Uterus (tissue), 3 donors: ENCODE measurements at regions not wholly inside any gene's neighbourhood (a gene's known extent, or its start where the extent isn't known, plus 50 kb on each side); places are given as distances from the start of the nearest gene placed in this dataset.

Source experiments
- DNase-seq, 2 donors: peaks; one replicate each; pipeline ENCODE4 v3.0.0-alpha.2; 2019 to 2020
- H3K27ac ChIP-seq, 2 donors: fragments of 200-600 bp; sonication (generic); 1 replicate in 1 of 2; 2 replicates in 1 of 2; pipeline ENCODE4 v1.5.1; 2016 to 2018
- H3K27me3 ChIP-seq, 2 donors: fragments of 200-600 bp; sonication (generic); one replicate each; pipeline ENCODE4 v1.5.1; 2018 to 2019; ENCODE audit warnings: control low read depth in 1 of 2
- H3K36me3 ChIP-seq, 2 donors: fragments of 200-600 bp; sonication (generic); one replicate each; pipeline ENCODE4 v1.5.1; 2019; ENCODE audit warnings: control low read depth in 1 of 2
- H3K4me1 ChIP-seq, 2 donors: fragments of 200-600 bp; sonication (generic); one replicate each; pipeline ENCODE4 v1.5.1; 2018 to 2019; ENCODE audit warnings: control low read depth in 1 of 2
- H3K4me3 ChIP-seq, 2 donors: fragments of 200-600 bp; sonication (generic); 1 replicate in 1 of 2; 2 replicates in 1 of 2; pipeline ENCODE4 v1.5.1; 2018 to 2019; ENCODE audit warnings: mild to moderate bottlenecking in 1 of 2
- H3K9me3 ChIP-seq, 2 donors: fragments of 200-600 bp; sonication (generic); one replicate each; pipeline ENCODE4 v1.5.1; 2019; ENCODE audit warnings: control low read depth in 1 of 2
- CTCF ChIP-seq, 4 experiments: fragments of 200-600 bp in 2 of 4; fragments of 450-650 bp in 2 of 4; sonication (generic) in 2 of 4; IDR thresholded peaks; one replicate each; pipeline ENCODE4 v1.5.1; 2016 to 2019; ENCODE audit warnings: antibody characterized with exemption in 4 of 4, mild to moderate bottlenecking in 2 of 4, moderate library complexity in 1 of 4
- POLR2A ChIP-seq, 2 donors: fragments of 450-650 bp; IDR thresholded peaks; one replicate each; pipeline ENCODE4 v1.6.1; 2016; ENCODE audit warnings: antibody characterized with exemption in 2 of 2, mild to moderate bottlenecking in 1 of 2, moderate library complexity in 1 of 2
- intact Hi-C: fragments of 100-400 bp; cut with DNase I; formaldehyde crosslinking; loops from one replicate; pipeline ENCODE4 v1.15.1; 2023; ENCODE audit warnings: low total_unique reads
- donor health status: DM: yes; HTN: yes; CAD: no.

- Histone ChIP-seq H3K9me3 (no peaks in the 10 kb centered on the region), H3K27me3 (no peaks in the 10 kb centered on the region), H3K4me3 (no peak overlapping the region), H3K36me3 (no peaks in the 10 kb centered on the region), H3K27ac (no peak overlapping the region), H3K4me1 (no peaks in the 10 kb centered on the region)
- no peak for DNase-seq
- intact Hi-C loops = no loop called here
- no peak for TF ChIP-seq POLR2A (IDR thresholded peaks at IDR 0.05)
- TF ChIP-seq CTCF (IDR thresholded peaks at IDR 0.05) = no peak
Observed at GRCh38 chr2:121925466-121925865, 170.0 kb downstream of the TSN start.

- no peaks in the 10 kb centered on the region for H3K4me1 ChIP-seq
- intact Hi-C loops = no loop called here
- H3K9me3 ChIP-seq = no peaks in the 10 kb centered on the region
- H3K36me3 ChIP-seq = no peaks in the 10 kb centered on the region
- no peak for DNase-seq
- no peak overlapping the region for H3K27ac ChIP-seq
- H3K4me3 ChIP-seq = no peak overlapping the region
- TF ChIP-seq POLR2A (IDR thresholded peaks at IDR 0.05) = no peak
- no peak for TF ChIP-seq CTCF (IDR thresholded peaks at IDR 0.05)
- no peaks in the 10 kb centered on the region for H3K27me3 ChIP-seq
Observed at GRCh38 chr2:121943285-121943684, 187.8 kb downstream of the TSN start.

GRCh38 chr2:121944072-121944831, 188.8 kb downstream of the TSN start:
- no peak for TF ChIP-seq CTCF (IDR thresholded peaks at IDR 0.05)
- TF ChIP-seq POLR2A (IDR thresholded peaks at IDR 0.05) = no peak
- Histone ChIP-seq H3K36me3 (no peaks in the 10 kb centered on the region), H3K27ac (no peak overlapping the region), H3K4me1 (no peaks in the 10 kb centered on the region), H3K9me3 (no peaks in the 10 kb centered on the region), H3K27me3 (no peaks in the 10 kb centered on the region), H3K4me3 (no peak overlapping the region)
- intact Hi-C loops = no loop called here
- DNase-seq = no peak

GRCh38 chr2:121947674-121948073, 192.2 kb downstream of the TSN start:
- H3K4me3 ChIP-seq = no peak overlapping the region
- H3K9me3 ChIP-seq = no peaks in the 10 kb centered on the region
- TF ChIP-seq POLR2A (IDR thresholded peaks at IDR 0.05) (no peak), CTCF (IDR thresholded peaks at IDR 0.05) (no peak)
- no peaks in the 10 kb centered on the region for H3K27me3 ChIP-seq
- H3K36me3 ChIP-seq = no peaks in the 10 kb centered on the region
- DNase-seq = no peak
- H3K4me1 ChIP-seq = no peaks in the 10 kb centered on the region
- intact Hi-C loops = no loop called here
- no peak overlapping the region for H3K27ac ChIP-seq

GRCh38 chr2:121949271-121949670, 193.8 kb downstream of the TSN start:
- Histone ChIP-seq H3K4me1 (no peaks in the 10 kb centered on the region), H3K4me3 (no peak overlapping the region), H3K27ac (no peak overlapping the region), H3K27me3 (no peaks in the 10 kb centered on the region), H3K36me3 (no peaks in the 10 kb centered on the region), H3K9me3 (no peaks in the 10 kb centered on the region)
- TF ChIP-seq CTCF (IDR thresholded peaks at IDR 0.05) = no peak
- no peak for TF ChIP-seq POLR2A (IDR thresholded peaks at IDR 0.05)
- no peak for DNase-seq
- intact Hi-C loops = no loop called here
